ENCODE measurements at regions not wholly inside any gene's neighbourhood (a gene's known extent, or its start where the extent isn't known, plus 50 kb on each side); places are given as distances from the start of the nearest gene placed in this dataset.
"Not testable (repeated sequence)": the region's sequence is repeated elsewhere in the genome, so short reads cannot be mapped to it uniquely, and the experiment has no call there.

- Mint-ChIP-seq H3K9me3 (no peaks in the 10 kb centered on the region), H3K27me3 (ENCODE audit: low read depth) (no peaks in the 10 kb centered on the region), H3K4me3 (ENCODE audit: low read depth) (no peak overlapping the region), H3K4me1 (ENCODE audit: low read depth) (no peaks in the 10 kb centered on the region), H3K27ac (no peak overlapping the region), H3K36me3 (ENCODE audit: low read depth) (no peaks in the 10 kb centered on the region)
- intact Hi-C loops (cut with micrococcal nuclease) = no loop called here
- DNase-seq (ENCODE audit: low spot score) = no peak
Observed at GRCh38 chr3:110405830-110406585, 665.6 kb upstream of the NECTIN3 start.

DNA sequence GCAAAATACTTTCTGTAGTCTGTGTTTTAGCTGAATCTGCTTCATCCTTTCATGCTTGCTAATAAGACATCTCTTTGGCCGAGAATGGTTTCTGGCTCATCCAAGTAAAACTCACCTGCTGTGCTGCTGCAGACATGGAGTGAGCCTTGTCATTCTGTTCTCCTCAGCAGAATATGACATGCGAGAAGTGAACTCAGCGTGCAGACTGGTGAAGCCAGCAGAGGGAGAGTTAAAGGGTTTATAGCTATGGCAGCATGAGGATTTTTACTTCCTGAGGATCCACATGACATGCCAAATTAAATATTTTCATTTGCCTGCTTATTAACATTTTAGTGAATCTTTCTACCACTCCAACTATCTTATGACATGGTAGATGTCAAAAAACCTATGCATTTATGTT, 658.4 kb upstream of the NECTIN3 start:
- intact Hi-C loops (cut with micrococcal nuclease) = no loop called here
- no peak overlapping the region for H3K27ac Mint-ChIP-seq
- no peaks in the 10 kb centered on the region for H3K36me3 Mint-ChIP-seq (ENCODE audit: low read depth)
- no peaks in the 10 kb centered on the region for H3K9me3 Mint-ChIP-seq
- no peaks in the 10 kb centered on the region for H3K4me1 Mint-ChIP-seq (ENCODE audit: low read depth)
- no peak for DNase-seq (ENCODE audit: low spot score)
- H3K4me3 Mint-ChIP-seq (ENCODE audit: low read depth) = no peak overlapping the region
- H3K27me3 Mint-ChIP-seq (ENCODE audit: low read depth) = no peaks in the 10 kb centered on the region

- no peaks in the 10 kb centered on the region for H3K36me3 Mint-ChIP-seq (ENCODE audit: low read depth)
- H3K4me3 Mint-ChIP-seq (ENCODE audit: low read depth) = no peak overlapping the region
- H3K4me1 Mint-ChIP-seq (ENCODE audit: low read depth) = no peaks in the 10 kb centered on the region
- H3K9me3 Mint-ChIP-seq = no peaks in the 10 kb centered on the region
- no peak for DNase-seq (ENCODE audit: low spot score)
- no peaks in the 10 kb centered on the region for H3K27me3 Mint-ChIP-seq (ENCODE audit: low read depth)
- H3K27ac Mint-ChIP-seq = no peak overlapping the region
- intact Hi-C loops (cut with micrococcal nuclease) = no loop called here
Observed at GRCh38 chr3:110413807-110414748, 657.5 kb upstream of the NECTIN3 start.

DNA sequence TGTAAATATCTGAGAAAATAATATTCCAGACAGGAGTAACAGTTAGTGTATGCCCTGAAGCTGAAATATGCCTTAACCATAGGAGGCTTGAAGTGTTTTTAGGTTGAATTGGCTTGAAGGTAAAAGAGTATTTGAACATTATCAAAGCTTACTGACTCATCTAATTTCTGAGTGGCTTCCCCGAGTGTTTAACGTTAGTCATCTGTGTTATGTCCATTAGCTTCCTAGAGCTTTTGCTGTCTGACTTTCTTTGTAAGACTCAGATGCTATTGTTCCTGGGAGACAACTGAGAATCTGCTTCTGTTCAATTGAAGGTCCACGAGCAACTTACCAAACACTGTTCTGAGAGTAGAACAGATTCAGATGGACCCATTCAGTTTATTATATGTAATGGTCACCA, 656.8 kb upstream of the NECTIN3 start:
- DNase-seq (ENCODE audit: low spot score) = no peak
- no peak overlapping the region for H3K4me3 Mint-ChIP-seq (ENCODE audit: low read depth)
- no peaks in the 10 kb centered on the region for H3K27me3 Mint-ChIP-seq (ENCODE audit: low read depth)
- H3K9me3 Mint-ChIP-seq = no peaks in the 10 kb centered on the region
- H3K4me1 Mint-ChIP-seq (ENCODE audit: low read depth) = no peaks in the 10 kb centered on the region
- intact Hi-C loops (cut with micrococcal nuclease) = no loop called here
- no peak overlapping the region for H3K27ac Mint-ChIP-seq
- no peaks in the 10 kb centered on the region for H3K36me3 Mint-ChIP-seq (ENCODE audit: low read depth)

DNA sequence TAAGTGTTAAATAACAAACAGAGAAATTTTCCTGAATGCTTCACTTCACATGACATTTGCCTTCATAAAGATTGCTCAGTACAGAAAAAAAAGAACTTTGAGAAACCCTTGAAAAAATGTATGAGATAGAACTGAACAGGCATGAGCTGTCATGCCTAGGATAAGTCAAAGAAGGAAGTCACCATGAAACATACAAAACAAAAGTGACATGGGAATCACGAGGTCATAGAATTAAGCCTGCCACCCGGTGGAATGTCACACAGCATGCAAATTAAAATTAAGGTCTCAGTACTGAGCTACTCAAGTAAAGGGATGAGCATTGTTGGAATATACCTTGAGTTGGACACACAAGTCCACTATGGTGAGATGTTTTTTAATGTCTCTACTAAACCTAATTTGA, 652.5 kb upstream of the NECTIN3 start:
- no peaks in the 10 kb centered on the region for H3K36me3 Mint-ChIP-seq (ENCODE audit: low read depth)
- intact Hi-C loops (cut with micrococcal nuclease) = no loop called here
- H3K27ac Mint-ChIP-seq = no peak overlapping the region
- no peaks in the 10 kb centered on the region for H3K4me1 Mint-ChIP-seq (ENCODE audit: low read depth)
- no peak overlapping the region for H3K4me3 Mint-ChIP-seq (ENCODE audit: low read depth)
- DNase-seq (ENCODE audit: low spot score) = no peak
- no peaks in the 10 kb centered on the region for H3K27me3 Mint-ChIP-seq (ENCODE audit: low read depth)
- no peaks in the 10 kb centered on the region for H3K9me3 Mint-ChIP-seq

GRCh38 chr3:110419601-110420000, 652.0 kb upstream of the NECTIN3 start:
- Mint-ChIP-seq H3K27me3 (ENCODE audit: low read depth) (no peaks in the 10 kb centered on the region), H3K36me3 (ENCODE audit: low read depth) (no peaks in the 10 kb centered on the region), H3K4me1 (ENCODE audit: low read depth) (no peaks in the 10 kb centered on the region), H3K9me3 (no peaks in the 10 kb centered on the region), H3K27ac (no peak overlapping the region), H3K4me3 (ENCODE audit: low read depth) (no peak overlapping the region)
- intact Hi-C loops (cut with micrococcal nuclease) = no loop called here
- DNase-seq (ENCODE audit: low spot score) = no peak

DNA sequence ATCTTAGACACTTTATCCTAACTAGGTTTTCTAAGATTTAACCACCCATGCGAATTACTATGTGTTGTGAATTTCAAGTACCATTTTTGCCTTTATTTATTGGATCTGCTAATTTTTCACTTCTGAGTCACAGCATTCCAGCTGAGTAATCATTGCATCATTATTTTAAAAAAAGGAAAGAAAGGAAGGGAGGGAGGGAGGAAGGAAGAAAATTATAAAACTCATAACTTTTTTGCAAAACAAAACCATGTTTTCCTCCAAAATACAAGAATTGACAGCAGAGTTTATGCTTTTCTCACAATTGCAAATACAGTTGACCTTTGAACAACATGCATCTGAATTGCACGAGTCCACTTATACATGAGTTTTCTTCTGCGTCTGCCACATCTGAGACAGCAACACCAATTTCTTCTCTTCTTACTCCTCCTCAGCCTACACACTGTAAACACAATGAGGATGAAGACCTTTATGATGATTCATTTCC, 651.4 kb upstream of the NECTIN3 start:
- Mint-ChIP-seq H3K27me3 (ENCODE audit: low read depth) (no peaks in the 10 kb centered on the region), H3K4me3 (ENCODE audit: low read depth) (no peak overlapping the region), H3K4me1 (ENCODE audit: low read depth) (no peaks in the 10 kb centered on the region), H3K27ac (no peak overlapping the region), H3K36me3 (ENCODE audit: low read depth) (no peaks in the 10 kb centered on the region), H3K9me3 (no peaks in the 10 kb centered on the region)
- intact Hi-C loops (cut with micrococcal nuclease) = no loop called here
- no peak for DNase-seq (ENCODE audit: low spot score)

DNA sequence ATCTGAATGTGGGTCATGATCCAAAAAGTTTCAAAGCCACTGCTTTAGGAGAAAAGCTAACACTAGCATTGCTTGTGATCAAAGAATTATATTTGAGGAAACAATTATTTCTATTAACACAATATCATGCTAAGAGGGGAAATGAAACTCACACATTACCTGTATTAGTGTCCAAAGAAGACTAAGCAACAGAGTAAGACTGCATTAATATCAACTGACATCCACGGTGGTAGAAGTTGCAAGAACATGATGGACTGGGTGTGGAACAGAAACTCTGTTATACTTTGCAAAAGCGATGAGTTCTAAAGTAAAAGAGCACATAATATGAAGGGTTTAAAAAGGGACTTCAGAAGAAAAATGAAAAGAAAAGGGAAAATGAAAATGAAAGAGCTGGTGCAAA, 648.3 kb upstream of the NECTIN3 start:
- Mint-ChIP-seq H3K27ac (no peak overlapping the region), H3K27me3 (ENCODE audit: low read depth) (no peaks in the 10 kb centered on the region), H3K9me3 (no peaks in the 10 kb centered on the region), H3K36me3 (ENCODE audit: low read depth) (no peaks in the 10 kb centered on the region), H3K4me1 (ENCODE audit: low read depth) (no peaks in the 10 kb centered on the region), H3K4me3 (ENCODE audit: low read depth) (no peak overlapping the region)
- no peak for DNase-seq (ENCODE audit: low spot score)
- intact Hi-C loops (cut with micrococcal nuclease) = no loop called here

DNA sequence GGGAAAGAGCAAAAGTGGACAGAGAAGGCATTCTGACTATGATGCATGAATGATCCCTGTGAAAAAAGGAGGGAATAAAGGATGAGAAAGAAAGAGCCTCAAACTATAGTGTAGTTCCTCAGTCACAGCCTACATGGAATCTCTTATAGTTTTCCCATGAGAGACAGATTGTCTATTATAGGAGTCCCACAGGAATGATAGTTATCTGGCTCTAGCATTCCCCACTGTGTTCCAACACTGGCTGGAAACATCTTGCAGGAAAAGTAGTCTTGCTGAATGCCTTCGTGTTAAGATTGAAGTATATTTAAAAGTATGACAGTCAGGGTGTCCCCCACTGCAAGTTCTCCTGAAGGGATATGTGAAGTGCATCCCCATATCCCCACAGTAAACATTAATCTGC, 641.5 kb upstream of the NECTIN3 start:
- no peak for DNase-seq (ENCODE audit: low spot score)
- Mint-ChIP-seq H3K4me1 (ENCODE audit: low read depth) (no peaks in the 10 kb centered on the region), H3K27me3 (ENCODE audit: low read depth) (no peaks in the 10 kb centered on the region), H3K4me3 (ENCODE audit: low read depth) (no peak overlapping the region), H3K36me3 (ENCODE audit: low read depth) (no peaks in the 10 kb centered on the region), H3K9me3 (no peaks in the 10 kb centered on the region), H3K27ac (no peak overlapping the region)
- intact Hi-C loops (cut with micrococcal nuclease) = no loop called here

DNA sequence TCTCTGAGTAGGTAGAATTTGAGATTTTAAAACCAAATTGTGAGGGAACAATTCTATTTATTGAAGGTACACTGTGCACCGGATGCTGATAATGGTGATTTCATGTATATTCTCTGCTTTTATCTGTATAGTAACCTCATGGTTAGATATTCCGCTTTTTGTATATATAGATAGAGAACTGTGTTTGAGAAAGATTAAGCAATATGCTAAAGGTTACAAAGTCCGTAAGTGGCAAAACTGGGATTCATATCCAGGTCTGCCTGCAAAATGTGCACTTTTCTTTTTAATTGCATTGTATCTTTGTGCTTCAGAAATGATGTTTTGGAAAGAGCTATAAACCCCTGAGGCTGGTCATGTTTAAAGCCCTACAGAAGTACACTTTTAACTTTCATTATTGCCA, 635.4 kb upstream of the NECTIN3 start:
- Mint-ChIP-seq H3K4me3 (ENCODE audit: low read depth) (no peak overlapping the region), H3K27me3 (ENCODE audit: low read depth) (no peaks in the 10 kb centered on the region), H3K27ac (no peak overlapping the region), H3K9me3 (no peaks in the 10 kb centered on the region), H3K36me3 (ENCODE audit: low read depth) (no peaks in the 10 kb centered on the region), H3K4me1 (ENCODE audit: low read depth) (no peaks in the 10 kb centered on the region)
- intact Hi-C loops (cut with micrococcal nuclease) = no loop called here
- DNase-seq (ENCODE audit: low spot score) = no peak

- intact Hi-C loops (cut with micrococcal nuclease); H3K4me3 Mint-ChIP-seq (ENCODE audit: low read depth); H3K36me3 Mint-ChIP-seq (ENCODE audit: low read depth); H3K4me1 Mint-ChIP-seq (ENCODE audit: low read depth); DNase-seq (ENCODE audit: low spot score); H3K9me3 Mint-ChIP-seq; H3K27me3 Mint-ChIP-seq (ENCODE audit: low read depth); H3K27ac Mint-ChIP-seq: not testable (repeated sequence)
Observed at GRCh38 chr3:110440066-110440653, 631.5 kb upstream of the NECTIN3 start.

- intact Hi-C loops (cut with micrococcal nuclease) = no loop called here
Observed at GRCh38 chr3:110454066-110454465, 617.5 kb upstream of the NECTIN3 start.

DNA sequence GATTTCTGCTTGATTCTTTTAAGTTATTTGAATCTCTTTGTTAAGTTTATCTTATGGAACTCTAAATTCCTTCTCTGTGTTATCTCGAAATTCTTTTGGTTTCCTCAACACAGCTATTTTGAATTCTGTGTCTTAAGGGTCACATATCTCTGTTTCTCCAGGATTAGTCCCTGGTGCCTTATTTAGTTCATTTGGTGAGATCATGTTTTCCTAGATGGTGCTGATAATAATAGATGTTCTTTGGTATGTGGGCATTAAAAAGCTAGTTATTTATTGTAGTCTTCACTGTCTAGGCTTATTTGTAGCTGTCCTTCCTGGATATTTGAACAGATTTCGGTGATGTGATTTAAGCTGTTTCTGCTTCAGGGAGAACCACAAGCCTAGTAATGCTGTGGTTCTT, 615.6 kb upstream of the NECTIN3 start:
- no peaks in the 10 kb centered on the region for H3K27me3 Mint-ChIP-seq (ENCODE audit: low read depth)
- intact Hi-C loops (cut with micrococcal nuclease) = no loop called here
- no peak overlapping the region for H3K4me3 Mint-ChIP-seq (ENCODE audit: low read depth)
- H3K27ac Mint-ChIP-seq = no peak overlapping the region
- no peaks in the 10 kb centered on the region for H3K36me3 Mint-ChIP-seq (ENCODE audit: low read depth)
- H3K4me1 Mint-ChIP-seq (ENCODE audit: low read depth) = no peaks in the 10 kb centered on the region
- DNase-seq (ENCODE audit: low spot score) = no peak
- H3K9me3 Mint-ChIP-seq = no peaks in the 10 kb centered on the region

More at GRCh38 chr3:110454066-110454465, 617.5 kb upstream of the NECTIN3 start:
- Mint-ChIP-seq H3K4me1 (ENCODE audit: low read depth) (no peaks in the 10 kb centered on the region), H3K9me3 (no peaks in the 10 kb centered on the region), H3K36me3 (ENCODE audit: low read depth) (no peaks in the 10 kb centered on the region), H3K27me3 (ENCODE audit: low read depth) (no peaks in the 10 kb centered on the region), H3K4me3 (ENCODE audit: low read depth) (no peak overlapping the region), H3K27ac (no peak overlapping the region)
- no peak for DNase-seq (ENCODE audit: low spot score)
